T-helper 22 cell (primary cell): ENCODE measurements at regions not wholly inside any gene's neighbourhood (a gene's known extent, or its start where the extent isn't known, plus 50 kb on each side); places are given as distances from the start of the nearest gene placed in this dataset.
A peak's percentile ranks its signal among the peaks of the same experiment; 100 is the strongest.
"Not testable (repeated sequence)": the region's sequence is repeated elsewhere in the genome, so short reads cannot be mapped to it uniquely, and the experiment has no call there.

Source experiments
- DNase-seq: peaks from one replicate; pipeline ENCODE4 v3.0.0-alpha.2; 2020; ENCODE audit warnings: low read depth

DNA sequence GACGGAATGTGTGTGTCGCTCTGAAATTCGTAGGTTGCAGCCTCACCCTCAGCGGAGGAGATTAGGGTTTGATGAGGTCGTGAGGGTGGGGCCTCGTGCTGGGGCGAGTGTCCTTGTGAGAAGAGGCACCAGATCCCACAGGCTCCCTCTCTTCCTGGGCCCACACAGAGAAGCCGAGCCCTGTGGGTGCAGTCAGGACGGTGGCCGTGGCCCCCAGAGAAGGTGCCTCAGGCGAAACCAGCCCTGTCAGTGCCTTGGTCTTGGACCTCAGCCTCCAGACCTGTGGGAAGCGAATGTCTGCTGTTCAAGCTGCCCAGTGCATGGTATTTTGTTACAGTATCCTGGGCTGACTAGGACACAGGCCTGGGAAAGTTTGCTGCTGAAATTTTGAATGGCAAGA, 108.0 kb upstream of the ALKAL2 start:
- DNase-seq, result no peak

DNA sequence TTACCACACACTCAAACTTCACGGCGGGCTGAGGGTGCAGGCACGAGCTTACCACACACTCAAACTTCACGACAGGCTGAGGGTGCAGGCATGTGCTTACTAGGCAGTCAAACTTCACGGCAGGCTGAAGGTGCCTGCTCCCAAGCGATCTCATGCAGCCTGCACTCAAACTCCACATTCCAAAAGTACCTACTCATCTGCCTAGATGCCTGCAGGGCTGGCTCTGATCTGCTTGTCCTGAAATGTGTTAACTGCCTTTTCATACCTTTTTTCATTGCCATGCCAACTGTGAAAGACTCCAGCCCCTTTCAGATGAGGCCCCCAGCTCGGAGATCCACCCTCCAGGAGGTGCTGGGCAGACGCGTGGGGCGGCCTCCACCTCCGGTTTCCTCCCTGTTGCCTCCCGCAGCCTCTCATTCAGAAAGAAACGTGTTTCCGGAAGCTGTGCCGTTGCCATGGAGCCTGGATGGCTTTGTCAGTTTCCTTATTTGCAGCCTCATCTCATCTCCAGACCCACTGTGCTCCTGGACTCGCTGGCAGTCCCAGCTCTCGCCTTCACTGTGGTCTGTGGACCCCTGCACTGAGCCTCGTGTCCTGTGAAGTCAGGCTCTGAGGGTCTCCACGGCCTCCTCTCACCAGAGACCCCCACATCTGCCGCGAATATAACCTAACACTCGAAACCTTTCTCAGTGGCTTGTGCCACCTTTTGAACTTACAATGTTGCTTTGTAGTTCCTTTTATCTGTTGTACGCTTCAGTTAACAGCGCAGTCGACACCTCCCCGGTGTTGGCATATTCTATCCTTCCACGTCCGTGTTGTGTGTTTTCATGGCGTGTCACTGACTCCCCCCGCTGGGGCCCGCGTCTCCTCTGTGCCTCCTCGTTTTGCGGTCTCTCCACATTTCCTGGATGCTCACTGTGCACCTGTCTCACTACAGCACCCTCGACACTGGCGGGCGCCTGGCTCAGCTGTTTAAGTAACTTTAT, 106.1 kb upstream of the ALKAL2 start:
- peak; percentile 37 for DNase-seq

- no peak for DNase-seq
Measured at GRCh38 chr2:392926-393280, 105.0 kb upstream of the ALKAL2 start.

DNA sequence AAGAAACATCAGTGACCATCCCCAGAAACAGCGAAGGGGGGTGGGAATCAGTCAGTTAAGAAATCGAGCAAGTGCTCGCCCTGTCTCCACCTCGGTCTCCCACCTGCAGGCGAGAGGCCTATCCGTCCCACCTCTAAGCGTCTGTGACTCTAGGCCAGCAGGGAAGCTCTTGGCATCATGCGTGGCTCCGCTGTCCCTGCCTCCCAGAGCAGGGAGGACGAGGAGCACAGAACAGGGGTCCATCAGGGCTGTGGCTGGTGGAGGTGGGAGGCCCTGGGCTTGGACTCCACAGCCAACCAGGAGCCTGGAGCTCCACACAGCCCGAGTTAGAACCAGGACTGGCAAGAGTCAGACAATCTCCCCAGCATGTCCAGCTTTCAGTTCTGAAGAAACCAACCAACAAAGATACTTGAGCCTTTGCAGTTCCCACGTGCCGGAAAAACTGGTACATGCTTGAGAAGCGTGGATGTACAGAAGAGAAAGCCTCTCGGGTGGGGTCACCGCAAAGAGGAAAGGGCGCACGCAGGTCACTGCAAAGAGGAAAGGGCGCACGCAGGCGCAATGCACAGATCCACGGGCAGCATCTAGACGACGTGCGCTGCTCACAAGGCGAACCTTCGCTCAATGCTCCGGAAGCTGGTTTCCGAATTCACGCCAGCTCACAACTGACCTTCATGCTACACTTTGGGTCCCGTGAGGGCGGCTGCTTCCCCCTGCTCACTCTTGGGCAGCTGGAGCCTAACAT, 104.5 kb upstream of the ALKAL2 start:
- no peak for DNase-seq

DNA sequence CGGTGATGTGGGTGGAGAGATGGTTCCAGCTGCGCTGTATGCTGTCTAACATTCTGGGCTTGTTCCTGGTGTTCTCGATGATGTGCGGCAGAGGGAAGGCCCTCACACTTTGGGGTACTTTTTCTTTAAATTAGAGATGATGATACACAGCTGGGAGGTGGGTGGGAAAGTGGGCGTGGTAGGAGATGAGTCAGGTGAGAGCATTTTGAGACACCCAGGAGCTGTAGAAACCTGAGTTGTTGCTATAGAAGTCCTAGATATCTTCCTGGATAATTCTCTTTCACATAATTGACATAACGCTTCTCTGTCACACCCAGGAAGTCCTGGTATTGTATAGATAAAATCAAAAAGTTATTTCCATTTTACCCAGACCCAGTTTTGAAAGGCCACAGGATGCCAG, 103.8 kb upstream of the ALKAL2 start:
- DNase-seq, result no peak

GRCh38 chr2:390959-391358, 103.1 kb upstream of the ALKAL2 start:
- DNase-seq, result no peak

DNA sequence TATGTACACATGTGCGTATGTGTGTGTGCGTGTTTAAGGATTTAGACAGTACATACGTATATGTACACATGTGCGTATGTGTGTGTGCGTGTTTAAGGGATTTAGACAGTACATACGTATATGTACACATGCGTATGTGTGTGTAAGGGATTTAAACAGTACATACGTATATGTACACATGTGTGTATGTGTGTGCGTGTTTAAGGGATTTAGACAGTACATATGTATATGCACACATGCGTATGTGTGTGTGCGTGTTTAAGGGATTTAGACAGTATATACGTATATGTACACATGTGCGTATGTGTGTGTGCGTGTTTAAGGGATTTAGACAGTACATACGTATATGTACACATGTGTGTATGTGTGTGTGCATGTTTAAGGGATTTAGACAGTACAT, 102.1 kb upstream of the ALKAL2 start:
- not testable (repeated sequence) for DNase-seq

DNA sequence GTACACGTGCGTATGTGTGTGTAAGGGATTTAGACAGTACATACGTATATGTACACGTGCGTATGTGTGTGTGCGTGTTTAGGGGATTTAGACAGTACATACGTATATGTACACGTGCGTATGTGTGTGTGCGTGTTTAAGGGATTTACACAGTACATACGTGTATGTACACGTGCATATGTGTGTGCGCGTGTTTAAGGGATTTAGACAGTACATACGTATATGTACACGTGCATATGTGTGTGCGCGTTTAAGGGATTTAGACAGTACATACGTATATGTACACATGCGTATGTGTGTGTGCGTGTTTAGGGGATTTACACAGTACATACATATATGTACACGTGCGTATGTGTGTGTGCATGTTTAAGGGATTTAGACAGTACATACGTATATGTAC, 100.9 kb upstream of the ALKAL2 start:
- not testable (repeated sequence) for DNase-seq

GRCh38 chr2:387980-388421, 100.1 kb upstream of the ALKAL2 start:
- no peak for DNase-seq

DNA sequence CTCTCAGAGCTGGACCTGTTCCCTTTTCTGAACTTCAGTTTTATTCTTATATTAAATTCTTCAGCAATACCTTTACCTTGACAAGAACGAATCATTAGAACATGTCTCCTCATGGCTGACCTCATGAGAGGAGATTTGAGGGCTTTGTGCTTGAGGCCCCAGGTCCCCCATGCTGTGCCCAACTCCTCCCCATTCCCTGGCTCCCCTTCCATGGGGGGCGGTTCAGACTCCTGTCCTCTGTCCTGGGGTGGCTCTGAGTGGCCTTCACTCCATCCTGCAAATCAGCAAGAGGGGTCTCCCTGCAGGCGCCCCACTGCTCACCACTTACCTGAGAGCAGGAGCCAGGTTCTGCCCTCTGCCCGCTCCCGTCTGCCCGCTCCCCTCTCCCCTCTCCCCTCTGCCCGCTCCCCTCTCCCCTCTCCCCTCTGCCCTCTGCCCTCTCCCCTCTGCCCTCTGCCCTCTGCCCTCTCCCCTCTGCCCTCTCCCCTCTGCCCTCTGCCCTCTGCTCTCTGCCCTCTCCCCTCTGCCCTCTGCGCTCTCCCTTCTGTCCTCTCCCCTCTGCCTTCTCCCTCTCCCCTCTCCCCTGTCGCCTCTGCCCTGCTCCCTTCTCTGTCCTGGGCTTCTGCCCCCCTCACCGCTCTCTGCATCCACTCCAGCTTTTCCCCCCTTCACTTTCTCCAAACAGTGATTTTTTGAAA, 98.7 kb upstream of the ALKAL2 start:
- no peak for DNase-seq

DNA sequence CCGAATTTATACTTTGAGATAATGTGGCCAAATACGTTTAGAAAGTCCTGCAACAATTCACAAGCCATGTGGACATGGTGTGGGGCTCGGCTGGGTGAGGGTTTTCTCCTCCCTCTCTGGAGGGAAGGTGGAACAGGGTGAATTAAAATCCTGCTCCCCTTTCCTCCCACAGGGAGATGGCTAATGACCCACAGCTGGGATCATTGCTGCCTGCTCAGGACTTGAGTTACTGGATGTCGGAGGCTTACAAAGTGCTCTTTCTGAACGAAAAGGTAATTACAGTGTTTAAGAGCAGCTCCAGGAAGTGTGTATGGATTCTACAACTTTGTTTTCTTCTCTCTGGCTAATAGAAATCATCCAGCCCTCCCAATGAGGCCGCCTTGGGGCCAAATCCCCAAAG, 97.9 kb upstream of the ALKAL2 start:
- no peak for DNase-seq

- no peak for DNase-seq
Measured at GRCh38 chr2:385061-385460, 97.2 kb upstream of the ALKAL2 start.

DNA sequence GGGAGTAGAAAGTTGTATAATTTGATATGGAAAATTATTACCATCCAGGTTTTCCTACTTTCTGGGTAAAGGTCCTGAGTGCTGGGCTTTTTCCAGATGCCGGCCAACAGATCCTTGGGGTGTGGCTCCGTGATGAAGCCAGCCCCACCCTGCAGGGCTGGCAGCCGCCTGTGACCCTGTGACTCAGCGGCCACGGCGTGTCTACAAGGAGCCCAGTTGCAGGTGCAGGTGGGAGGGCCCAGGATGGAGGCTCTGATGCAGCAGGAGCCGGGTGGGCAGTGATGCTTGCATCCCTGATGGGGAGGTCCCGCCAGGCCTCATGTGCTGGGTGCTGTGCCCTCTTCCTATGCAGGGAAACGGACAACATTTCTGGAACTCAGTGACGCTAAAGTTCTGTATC, 96.0 kb upstream of the ALKAL2 start:
- no peak for DNase-seq

GRCh38 chr2:383178-383577, 95.3 kb upstream of the ALKAL2 start:
- DNase-seq, result no peak

DNA sequence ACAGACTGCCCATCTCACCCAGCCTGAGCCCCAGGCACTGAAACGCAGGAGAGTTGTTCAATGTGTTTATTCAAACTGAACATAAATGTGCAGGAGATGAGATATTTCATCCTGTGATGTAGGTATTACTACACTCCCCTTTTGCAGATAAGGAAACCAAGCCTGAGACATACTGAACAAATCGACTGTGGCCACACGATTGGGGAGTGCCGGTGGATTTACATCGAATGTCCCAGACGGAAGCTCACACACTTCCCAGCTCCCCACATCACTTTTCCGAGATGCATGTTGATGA, 94.8 kb upstream of the ALKAL2 start:
- DNase-seq, result no peak

DNA sequence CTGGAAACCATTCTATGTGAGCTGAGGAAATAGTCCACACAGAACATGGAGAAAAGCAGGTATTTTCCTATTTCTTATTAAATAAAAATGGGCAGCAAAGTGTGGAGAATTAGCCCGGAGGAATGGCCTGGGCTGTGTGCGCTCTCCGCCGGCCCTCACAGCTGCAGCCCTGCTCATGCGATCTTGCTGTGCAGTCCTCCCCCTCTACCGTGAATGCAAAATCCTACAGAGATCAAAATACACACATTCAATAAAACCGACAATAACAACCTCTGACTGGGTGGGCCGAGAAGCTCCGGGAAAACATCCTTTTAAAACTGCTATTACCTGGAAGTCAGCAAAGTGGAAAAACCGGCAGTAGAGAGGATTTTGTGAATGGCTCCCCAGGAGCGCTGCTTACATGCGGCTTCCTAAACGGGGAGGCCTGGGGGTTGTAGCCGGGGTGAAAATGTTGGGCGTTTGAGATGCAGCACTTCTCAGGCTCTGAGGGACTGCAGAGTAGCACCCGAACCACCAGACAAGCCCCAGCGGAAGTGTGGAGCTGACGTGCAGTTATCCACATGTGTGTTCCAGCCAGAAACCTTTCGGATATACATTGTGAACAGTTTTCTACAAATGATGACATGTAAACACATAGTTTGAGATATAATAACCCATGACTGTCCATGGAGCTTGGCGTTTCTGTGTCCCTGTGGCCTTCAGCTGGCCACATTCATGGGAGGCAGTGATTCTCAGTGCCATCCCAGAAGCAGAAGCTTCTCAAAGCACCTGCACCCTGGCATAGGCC, 94.2 kb upstream of the ALKAL2 start:
- DNase-seq, result no peak

DNA sequence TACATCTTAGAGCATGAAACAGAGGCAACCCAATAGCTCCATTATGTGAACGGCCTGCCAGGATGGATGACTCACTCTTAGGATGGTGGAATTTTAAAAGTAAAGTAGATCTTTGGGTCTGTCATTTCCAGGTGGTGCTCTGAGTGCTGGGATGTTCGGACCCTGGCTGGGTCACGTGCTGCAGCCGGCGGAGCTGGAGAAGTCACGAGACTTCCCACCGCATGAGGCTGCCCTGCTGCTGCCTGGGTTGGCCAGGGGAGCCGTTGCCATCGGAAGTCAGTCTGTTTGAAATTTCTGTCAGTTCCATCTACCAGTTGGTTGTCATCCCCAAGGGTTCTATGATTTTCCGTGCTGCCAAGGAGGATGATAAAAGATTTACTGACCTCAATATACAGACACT, 93.3 kb upstream of the ALKAL2 start:
- no peak for DNase-seq

DNA sequence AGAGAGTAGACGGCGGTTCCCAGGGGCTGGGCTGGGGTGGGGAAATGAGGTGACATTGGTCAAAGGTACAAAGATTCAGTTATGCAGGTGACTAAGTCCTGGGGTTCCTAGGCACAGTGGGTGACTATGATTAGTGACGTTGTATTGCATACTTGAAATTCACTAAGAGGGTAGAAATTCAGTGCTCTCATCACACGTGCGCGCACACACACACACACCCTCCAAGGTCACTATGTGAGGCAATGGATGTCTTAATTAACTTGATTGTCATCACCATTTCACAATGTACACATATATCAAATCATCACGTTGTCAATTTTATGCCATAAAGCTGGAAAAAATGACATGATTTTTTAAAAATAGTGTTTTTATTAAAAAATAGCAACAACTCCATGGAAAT, 92.9 kb upstream of the ALKAL2 start:
- no peak for DNase-seq

GRCh38 chr2:380221-380620, 92.3 kb upstream of the ALKAL2 start:
- DNase-seq, result no peak

DNA sequence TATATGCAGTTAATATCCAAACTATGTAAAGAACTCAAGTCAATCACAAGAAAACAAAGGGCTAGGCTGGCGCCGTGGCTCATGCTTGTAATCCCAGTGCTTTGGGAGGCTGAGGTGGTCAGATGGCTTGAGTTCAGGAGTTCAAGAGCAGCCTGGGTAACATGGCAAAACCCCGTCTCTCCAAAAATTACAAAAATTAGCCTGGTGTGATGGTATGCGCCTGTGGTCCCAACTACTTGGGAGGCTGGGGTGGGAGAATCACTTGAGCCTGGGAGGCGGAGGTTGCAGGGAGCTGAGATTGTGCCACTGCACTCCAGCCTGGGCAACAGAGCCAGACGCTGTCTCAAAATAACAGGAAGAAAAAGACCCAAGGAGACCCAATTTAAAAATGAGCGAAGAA, 91.9 kb upstream of the ALKAL2 start:
- DNase-seq, result no peak

DNA sequence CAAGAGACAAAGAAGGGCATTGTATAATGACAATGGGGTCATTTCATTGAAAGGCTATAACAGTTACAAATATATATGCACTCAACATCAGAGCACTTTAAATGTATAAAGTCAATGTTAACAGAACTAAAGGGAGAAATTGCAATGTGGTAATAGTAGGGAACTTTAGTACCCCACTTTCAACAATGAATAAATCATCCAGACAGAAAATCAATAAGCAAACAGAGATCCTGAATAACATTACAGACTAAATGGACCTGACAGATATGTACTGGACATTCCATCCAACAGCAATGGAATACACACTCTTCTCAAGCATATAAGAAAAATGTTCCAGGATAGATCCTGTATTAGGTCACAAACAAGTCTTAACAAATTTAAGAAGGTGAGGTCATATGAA, 90.5 kb upstream of the ALKAL2 start:
- no peak for DNase-seq

DNA sequence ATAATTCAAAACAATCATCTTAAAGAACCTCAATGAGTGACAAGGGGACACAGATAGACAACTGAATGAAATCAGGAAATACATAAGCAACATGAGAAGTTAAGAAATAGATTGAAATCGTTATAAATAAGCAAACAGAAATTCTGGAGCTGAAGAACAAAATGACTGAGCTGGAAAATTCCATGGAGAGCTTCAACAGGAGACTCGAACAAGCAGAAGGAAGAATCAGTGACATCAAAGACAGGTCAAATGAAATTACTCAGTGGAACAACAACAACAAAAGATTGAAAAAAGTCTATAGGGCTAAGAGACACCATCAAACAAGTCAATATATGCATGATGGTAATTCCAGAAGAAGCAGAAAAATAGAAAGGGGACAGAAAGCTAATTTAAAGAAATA, 89.5 kb upstream of the ALKAL2 start:
- no peak for DNase-seq
